Sigmoid colon (tissue), 4 donors: ENCODE measurements at regions not wholly inside any gene's neighbourhood (a gene's known extent, or its start where the extent isn't known, plus 50 kb on each side); places are given as distances from the start of the nearest gene placed in this dataset.

Experiments used
- CTCF ChIP-seq, 4 experiments: fragments of 450-650 bp in 3 of 4; fragments of 200-600 bp in 1 of 4; IDR thresholded peaks; one replicate each; pipeline ENCODE4 v1.5.1; 2016 to 2019; ENCODE audit warnings: antibody characterized with exemption in 4 of 4, mild to moderate bottlenecking in 3 of 4, moderate library complexity in 2 of 4
- EP300 ChIP-seq, 4 donors: sonication (generic); formaldehyde crosslinking; IDR thresholded peaks; one replicate each; pipeline ENCODE4 v1.6.1; 2017; ENCODE audit warnings: antibody characterized with exemption in 4 of 4
- POLR2A ChIP-seq, 2 donors: fragments of 450-650 bp; IDR thresholded peaks; one replicate each; pipeline ENCODE4 v1.6.1; 2016; ENCODE audit warnings: antibody characterized with exemption in 2 of 2, mild to moderate bottlenecking in 2 of 2, moderate library complexity in 2 of 2

DNA sequence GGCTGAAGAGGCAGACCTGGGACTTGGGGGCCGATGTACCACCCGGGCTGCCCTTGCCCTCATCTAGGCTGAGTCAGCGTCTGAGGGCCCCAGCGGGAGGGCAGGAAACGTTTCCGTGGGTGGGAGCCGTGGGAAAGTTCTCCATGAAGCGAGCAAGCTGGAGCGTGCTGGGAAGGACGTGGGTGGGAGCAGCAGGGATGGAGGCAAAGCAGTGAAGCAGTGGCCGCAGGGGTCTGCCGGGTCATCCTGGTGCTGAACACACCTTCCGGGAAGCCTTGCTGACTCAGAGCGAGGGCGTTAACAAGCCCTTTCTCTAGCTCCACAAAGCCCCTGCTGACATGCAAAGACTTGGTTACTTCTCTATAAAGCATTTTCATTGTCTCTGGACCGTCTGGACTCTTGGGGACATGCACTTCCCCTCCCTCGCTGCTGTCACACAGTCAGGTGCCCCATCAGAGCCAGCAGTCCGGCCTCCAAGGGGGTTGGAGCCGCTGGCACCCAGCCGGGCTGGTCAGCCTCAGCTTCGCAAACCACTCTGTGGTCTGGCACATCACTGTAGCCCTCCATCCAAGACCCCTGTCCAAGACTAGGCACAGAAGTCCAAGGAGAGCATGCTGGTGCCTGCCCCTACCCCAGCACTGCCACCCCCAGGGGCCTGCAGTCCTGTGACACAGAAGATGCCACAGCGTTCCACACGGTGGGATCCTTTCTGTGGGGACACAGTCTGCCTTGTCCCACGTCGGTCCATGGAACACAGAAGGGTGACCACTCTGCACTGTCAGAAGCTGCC lies 115.1 kb upstream of the GPC1 start:
- TF ChIP-seq CTCF (IDR thresholded peaks at IDR 0.05) (no peak), POLR2A (IDR thresholded peaks at IDR 0.05) (no peak), EP300 (IDR thresholded peaks at IDR 0.05) (no peak)
